HG03521 (cell line): ENCODE measurements at regions not wholly inside any gene's neighbourhood (a gene's known extent, or its start where the extent isn't known, plus 50 kb on each side); places are given as distances from the start of the nearest gene placed in this dataset.
"Not testable (repeated sequence)": the region's sequence is repeated elsewhere in the genome, so short reads cannot be mapped to it uniquely, and the experiment has no call there.

ENCODE experiments used
- ATAC-seq: cut with Tn5 transposase; IDR thresholded peaks from one replicate; pipeline ENCODE4 v1.9.1; 2021; ENCODE audit warnings: mild to moderate bottlenecking, moderate library complexity; ENCODE audit not compliant: unreplicated experiment

- no peak for ATAC-seq
Observed at GRCh38 chr21:15275615-15276235, 210.9 kb upstream of the NRIP1 start.

- no peak for ATAC-seq
Observed at GRCh38 chr21:15276243-15276642, 211.4 kb upstream of the NRIP1 start.

GRCh38 chr21:15277466-15277865 lies 212.7 kb upstream of the NRIP1 start:
- no peak for ATAC-seq

GRCh38 chr21:15278279-15278678 lies 213.5 kb upstream of the NRIP1 start:
- ATAC-seq = no peak

DNA sequence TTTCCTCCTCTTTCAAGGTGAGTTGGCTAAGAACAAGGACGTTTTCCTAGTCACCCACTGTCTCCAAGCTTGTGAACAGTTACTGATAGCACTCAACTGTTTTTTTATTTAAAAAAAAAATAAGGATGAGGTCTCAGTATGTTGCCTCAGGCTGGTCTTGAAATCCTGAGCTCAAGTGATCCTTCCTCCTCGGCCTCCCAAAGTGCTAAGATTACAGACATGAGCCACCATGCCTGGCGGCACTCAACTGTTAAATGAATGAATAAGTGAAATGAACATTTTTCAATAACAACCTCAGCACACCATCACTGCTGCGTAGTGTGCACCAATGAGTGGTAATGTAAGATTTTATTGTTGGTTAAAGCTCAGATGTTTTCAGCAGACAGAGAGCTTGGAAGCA lies 214.1 kb upstream of the NRIP1 start:
- no peak for ATAC-seq

DNA sequence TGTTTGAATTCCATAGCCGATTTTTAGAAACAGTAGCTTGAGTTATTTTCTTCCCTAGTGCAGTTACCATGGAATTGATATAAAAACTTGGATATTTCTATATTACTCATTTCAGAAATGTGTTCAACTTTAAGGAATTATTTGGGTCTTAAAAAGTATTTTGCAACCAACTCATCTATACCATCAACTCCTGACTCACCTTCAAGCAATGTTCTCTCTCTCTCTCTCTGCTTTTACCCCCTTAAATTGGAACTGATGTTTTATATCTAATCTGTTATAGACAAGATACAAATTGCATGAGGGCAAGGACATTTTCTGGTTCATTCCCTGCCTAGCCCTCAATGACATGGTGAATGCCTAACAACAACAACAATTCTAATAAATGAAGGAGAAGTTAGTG lies 214.7 kb upstream of the NRIP1 start:
- no peak for ATAC-seq

GRCh38 chr21:15281714-15282113 lies 216.9 kb upstream of the NRIP1 start:
- ATAC-seq = no peak

GRCh38 chr21:15282665-15283064 lies 217.9 kb upstream of the NRIP1 start:
- ATAC-seq = no peak

DNA sequence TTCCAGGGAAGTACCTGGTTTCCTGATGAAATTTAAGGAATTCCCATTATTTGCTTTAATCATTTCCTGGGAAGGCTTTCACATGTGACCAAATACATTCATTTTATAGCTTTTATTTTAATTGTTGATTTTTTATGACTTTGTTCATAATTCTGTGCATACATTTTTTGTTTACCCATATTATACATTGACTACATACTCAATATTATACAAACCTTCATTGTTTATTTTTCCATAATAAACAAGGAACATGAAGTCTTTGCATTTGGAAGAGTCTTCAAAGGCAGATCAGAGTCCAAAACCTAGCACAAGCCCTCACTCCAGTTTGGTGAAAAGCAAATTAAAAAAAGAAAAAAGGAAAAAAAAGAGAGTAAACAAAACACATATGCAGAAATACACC lies 218.3 kb upstream of the NRIP1 start:
- no peak for ATAC-seq

- ATAC-seq = no peak
Observed at GRCh38 chr21:15283789-15284188, 219.0 kb upstream of the NRIP1 start.

- ATAC-seq = no peak
Observed at GRCh38 chr21:15285556-15285955, 220.8 kb upstream of the NRIP1 start.

DNA sequence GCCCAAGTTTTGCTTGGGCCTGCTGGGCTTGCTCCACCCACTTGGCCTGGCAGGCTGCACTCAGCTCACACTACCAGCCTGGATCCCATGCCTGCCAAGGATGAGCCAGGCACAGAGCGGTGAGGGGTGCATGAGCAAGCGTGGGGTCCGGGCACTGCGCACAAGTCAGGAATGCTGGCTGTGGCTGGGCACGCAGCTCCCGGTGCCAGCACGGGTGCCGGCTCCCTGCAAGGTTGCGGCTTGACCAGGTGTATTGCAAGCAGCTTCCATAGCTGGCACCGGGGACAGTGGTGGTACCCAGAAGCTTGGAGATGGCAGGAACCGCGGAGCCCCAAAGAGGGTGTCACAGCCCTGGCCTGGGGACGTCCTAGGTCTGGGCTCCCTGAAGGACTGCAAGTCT lies 224.4 kb upstream of the NRIP1 start:
- ATAC-seq = no peak

- ATAC-seq = no peak
Observed at GRCh38 chr21:15289896-15290841, 225.4 kb upstream of the NRIP1 start.

DNA sequence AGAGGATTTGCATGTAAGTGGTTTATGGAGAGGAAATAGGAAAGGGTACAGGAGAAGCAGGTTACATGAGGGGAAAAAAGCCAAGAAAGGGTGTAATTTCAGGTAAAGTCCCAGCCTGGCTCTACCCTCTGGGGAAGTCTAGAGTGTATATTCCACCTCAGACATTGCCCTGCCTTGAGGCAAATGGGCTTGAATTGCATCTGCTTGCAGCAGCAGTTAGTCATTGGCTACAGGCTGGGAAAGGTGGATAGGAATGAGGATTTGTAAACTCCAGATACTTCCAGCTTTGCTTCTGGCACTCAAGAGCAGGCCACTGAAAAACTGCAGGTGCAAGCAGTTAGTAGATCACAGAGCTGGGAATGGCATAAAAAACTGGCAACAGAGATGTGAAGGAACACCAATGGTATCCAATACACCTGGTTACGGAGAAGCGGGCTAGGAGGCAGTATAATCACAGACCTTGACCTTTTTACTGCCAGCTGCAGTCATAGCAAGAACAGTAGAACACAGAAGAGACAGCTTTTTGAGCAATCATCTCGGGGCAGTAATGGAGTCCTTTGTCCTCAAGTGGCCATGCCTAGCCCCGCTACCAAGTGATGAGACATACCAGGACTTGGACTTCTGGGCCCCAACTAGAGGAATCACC lies 226.9 kb upstream of the NRIP1 start:
- no peak for ATAC-seq

GRCh38 chr21:15293240-15293639 lies 228.4 kb upstream of the NRIP1 start:
- no peak for ATAC-seq

GRCh38 chr21:15295875-15296274 lies 231.1 kb upstream of the NRIP1 start:
- ATAC-seq = no peak

DNA sequence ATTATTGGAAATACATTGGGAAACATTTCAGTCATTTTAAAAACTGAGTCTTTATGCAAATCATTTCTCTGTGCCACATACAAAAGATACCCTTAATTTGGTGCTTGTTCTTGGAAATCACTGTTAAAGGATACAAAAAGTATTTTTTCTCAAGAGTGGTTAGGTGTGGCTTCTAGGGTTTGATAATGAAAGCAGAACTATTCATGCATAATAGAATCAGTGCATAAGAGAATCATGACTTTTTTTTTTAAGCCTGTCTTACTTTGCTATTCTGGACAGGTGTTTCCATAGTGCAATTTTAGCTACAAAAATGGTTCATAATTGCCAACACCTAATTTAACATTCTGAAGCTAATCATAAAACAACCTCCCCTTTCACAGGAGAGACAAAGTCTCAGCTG lies 233.0 kb upstream of the NRIP1 start:
- ATAC-seq = no peak

DNA sequence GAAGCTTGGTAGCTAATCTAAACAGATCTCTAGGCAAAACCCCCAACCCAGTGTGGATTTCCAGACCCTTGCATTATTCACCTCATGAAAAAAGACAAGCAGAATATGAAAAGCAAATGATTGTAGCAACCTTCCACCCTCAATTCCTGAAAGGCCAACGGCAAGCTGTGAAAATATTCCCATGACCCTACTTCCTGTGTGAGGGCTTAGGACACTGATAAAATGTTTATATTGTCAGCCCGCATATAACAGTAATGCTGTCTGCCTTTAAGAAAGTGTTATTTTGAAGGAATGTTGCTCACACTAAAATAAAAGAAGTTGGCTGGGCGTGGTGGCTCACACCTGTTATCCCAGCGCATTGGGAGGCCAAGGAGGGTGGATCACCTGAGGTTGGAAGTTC lies 233.5 kb upstream of the NRIP1 start:
- ATAC-seq = no peak

- ATAC-seq = not testable (repeated sequence)
Observed at GRCh38 chr21:15298755-15299154, 234.0 kb upstream of the NRIP1 start.

- ATAC-seq = no peak
Observed at GRCh38 chr21:15300131-15300530, 235.3 kb upstream of the NRIP1 start.

DNA sequence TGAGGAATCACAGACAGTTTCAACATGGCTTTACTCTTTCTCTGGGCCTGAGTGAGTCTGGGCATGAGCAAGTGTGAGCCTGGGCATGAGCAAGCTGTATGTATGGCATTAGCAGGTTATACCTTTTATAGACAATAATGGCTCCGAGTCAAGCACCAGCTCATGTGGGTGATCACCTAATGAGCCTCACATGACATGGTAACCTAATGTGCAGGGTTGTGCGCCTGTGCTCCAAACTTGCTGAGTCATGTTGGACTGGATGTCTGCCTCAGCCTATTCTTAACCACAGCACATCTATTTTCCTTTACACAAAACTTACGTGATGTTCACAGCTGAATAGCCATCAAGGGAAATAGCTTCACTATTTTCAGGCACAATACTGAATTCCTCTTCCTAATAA lies 236.2 kb upstream of the NRIP1 start:
- no peak for ATAC-seq

- ATAC-seq = no peak
Observed at GRCh38 chr21:15301736-15302135, 236.9 kb upstream of the NRIP1 start.
